GM19395 (cell line): ENCODE measurements at regions not wholly inside any gene's neighbourhood (a gene's known extent, or its start where the extent isn't known, plus 50 kb on each side); places are given as distances from the start of the nearest gene placed in this dataset.

Source experiments
- ATAC-seq: cut with Tn5 transposase; IDR thresholded peaks from one replicate; pipeline ENCODE4 v1.9.1; 2021; ENCODE audit warnings: mild to moderate bottlenecking, moderate library complexity; ENCODE audit not compliant: unreplicated experiment

- no peak for ATAC-seq
These were observed 589.9 kb downstream of the ZNF608 start for GRCh38 chr5:124156415-124156996.

GRCh38 chr5:124154714-124155113, 591.7 kb downstream of the ZNF608 start:
- no peak for ATAC-seq

GRCh38 chr5:124153588-124153987, 592.9 kb downstream of the ZNF608 start:
- no peak for ATAC-seq

- ATAC-seq: no peak
These were observed 597.9 kb downstream of the ZNF608 start for GRCh38 chr5:124148574-124148973.

- ATAC-seq: no peak
These were observed 606.4 kb downstream of the ZNF608 start for GRCh38 chr5:124140060-124140459.

GRCh38 chr5:124139477-124139876, 607.0 kb downstream of the ZNF608 start:
- ATAC-seq: no peak

- no peak for ATAC-seq
These were observed 609.8 kb downstream of the ZNF608 start for GRCh38 chr5:124136609-124137008.

GRCh38 chr5:124134941-124135340, 611.5 kb downstream of the ZNF608 start:
- no peak for ATAC-seq

GRCh38 chr5:124133406-124133805, 613.0 kb downstream of the ZNF608 start:
- no peak for ATAC-seq

DNA sequence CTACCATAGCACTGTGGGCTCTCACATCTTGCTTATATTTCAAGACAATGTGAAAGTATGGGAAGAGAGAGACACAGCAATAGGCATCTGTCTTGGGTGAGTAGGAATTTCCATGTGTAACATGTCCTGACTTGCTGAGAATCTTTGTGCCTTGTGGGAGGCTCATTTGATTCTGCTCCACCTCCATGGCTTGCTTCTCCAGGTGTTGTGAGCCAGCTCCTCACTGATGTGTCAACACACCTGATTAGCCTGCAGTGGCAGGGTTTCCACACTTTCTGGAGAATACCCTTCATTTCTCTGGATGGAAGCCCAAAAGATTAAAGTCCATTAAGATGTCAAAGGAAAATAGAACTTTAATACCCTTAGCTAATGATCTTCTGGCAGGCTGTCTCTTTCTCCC, 613.6 kb downstream of the ZNF608 start:
- ATAC-seq: no peak

DNA sequence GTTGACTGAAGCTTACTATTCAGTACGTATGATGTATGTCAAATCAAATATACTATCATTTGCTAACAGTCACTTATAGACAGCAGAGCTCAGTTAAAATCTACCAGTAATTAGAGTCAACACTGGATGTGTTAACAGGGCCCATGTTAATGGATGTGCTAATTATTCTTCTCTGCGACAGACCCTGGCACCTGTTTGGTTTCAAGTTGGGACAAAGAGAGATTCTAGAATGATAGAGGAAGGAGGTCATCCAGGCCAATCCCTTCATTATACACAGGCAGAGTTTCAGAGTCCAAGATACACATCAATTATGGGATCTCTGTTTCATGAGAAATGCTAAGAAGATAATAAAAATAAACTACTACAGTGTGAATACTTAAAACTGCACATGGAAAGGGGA, 615.0 kb downstream of the ZNF608 start:
- ATAC-seq: no peak

DNA sequence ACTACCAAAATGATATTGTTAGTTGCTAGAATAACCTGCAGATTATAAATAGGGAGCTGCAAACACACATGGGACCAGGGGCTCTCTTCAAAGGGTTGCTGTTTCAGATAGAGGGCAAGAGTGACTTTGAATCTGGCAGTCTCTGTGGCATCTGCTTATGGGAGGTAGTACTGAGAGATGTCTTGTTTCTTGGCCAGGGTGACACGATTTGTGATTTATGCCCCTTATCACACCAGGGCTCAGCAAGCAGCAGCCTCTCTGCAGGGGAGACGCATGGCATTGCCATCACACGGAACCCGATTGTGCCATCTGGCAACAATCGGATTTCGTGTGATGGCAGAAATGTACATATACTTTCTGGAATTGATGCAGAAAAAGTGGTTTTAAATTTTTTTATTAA, 615.6 kb downstream of the ZNF608 start:
- ATAC-seq: no peak

GRCh38 chr5:124128867-124129266, 616.9 kb downstream of the CSNK1G3 start:
- no peak for ATAC-seq

DNA sequence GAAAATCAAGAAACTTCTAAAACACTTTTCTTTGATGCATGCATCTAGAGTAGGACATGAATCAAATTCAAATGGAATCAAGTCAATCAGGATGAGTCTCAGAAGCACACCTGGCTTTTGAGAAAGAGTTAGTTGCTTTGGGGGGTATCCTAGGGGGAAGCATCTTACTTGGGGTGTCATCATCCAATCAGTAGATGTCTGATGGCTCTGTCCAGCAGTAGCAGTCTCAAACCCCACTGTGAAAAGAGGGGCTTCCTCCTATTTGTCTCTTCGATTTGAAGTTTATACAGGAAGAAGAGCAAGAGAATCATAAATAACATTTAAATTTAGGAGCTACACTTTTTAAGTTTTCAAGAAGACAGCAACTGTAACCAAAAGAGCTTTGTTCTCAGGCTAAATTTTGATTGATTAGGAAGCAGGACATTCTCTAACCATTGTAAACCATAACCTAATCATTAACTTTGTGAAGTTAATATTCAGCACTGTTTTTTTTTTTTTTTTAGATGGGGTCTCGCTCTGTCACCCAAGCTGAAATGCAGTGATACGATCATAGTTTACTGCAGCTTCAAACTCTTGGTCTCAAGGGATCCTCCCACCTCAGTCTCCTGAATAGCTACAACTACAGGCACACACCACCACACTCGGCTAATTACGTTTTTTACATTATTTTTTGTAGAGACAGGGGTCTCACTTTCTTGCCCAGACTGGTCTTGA, 614.7 kb downstream of the CSNK1G3 start:
- ATAC-seq: peak; percentile 64

DNA sequence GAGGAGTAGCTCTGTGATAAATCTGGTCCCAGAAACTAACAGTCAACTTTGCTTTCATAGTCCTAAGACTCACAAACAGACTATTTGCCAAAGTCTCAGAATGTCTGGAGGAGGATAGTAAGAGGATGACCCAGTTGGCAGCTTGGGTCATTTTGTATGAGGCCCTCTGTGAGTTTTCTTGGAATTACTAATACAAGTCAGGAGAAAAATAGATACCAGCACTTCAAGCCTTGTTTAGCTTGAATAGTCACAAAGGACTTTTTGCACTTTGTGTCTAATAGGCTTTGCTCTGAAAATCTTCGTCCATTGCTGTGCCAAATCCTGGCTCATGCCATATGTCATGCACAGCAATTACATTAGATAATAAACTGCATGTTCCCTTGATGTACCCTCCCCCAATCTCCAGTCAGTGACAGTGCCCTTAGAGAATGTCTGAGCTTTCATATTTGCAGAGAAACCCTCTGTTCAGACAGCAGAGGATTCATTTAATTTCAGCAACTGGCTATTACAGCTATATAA, 612.8 kb downstream of the CSNK1G3 start:
- ATAC-seq: no peak

DNA sequence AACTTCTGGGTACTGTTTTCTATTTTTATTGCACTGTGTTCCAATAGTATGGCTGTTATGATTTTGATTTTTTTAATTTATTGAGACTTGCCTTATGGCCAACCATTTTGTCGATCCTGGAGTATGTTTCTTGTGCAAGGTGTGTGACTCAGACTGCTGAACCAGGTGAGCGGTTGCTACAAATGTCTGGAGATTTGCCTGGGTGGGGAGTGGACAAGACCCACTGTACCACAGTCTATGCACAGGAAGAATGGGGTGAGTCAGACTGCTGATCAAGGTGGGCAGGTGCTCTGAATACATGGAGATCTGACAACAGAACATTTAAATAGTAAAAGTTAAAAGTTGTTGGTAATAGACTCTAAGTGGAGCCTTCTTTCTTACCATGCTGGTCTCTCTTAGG, 609.2 kb downstream of the CSNK1G3 start:
- ATAC-seq: no peak

- no peak for ATAC-seq
These were observed 602.9 kb downstream of the CSNK1G3 start for GRCh38 chr5:124114911-124115310.

- ATAC-seq: no peak
These were observed 599.9 kb downstream of the CSNK1G3 start for GRCh38 chr5:124111886-124112285.

DNA sequence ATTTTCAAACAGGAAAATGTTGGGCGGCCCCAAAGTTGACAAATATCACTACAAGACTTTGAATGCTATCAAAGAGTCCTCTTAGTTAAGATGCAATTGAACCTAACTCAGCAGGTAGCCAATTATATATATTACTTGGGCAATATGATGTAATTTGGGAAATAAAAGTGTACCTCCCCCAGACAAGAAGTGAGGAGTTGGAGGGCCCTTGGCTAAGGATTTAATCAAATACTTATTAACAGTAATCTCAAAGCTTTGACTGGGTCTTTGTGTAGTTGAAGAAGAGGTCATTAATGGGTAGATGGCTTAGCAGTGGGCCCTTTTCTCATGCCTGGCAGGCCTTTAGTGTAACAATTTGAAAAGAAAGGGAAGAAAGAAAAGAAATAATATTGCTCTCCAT, 599.0 kb downstream of the CSNK1G3 start:
- ATAC-seq: no peak

DNA sequence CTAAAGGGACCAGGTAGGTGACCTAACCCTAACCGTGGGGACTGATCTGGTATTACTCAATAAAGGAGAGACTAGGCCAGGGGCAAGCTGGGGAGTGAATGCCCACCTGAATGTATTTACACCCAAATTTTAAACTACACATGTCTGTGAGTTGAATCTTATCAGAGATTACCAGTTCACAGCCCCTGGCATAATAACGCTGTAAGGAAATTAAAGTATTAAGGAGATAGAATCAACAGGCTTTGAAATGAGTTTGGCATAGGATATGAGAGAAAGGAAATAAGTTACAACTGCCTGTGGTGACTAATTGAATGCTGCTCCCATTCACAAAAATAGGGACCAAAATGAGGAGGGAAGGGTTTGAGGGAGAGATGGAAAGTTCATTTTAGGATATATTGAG, 593.3 kb downstream of the CSNK1G3 start:
- ATAC-seq: no peak

- ATAC-seq: no peak
These were observed 592.8 kb downstream of the CSNK1G3 start for GRCh38 chr5:124104821-124105220.

DNA sequence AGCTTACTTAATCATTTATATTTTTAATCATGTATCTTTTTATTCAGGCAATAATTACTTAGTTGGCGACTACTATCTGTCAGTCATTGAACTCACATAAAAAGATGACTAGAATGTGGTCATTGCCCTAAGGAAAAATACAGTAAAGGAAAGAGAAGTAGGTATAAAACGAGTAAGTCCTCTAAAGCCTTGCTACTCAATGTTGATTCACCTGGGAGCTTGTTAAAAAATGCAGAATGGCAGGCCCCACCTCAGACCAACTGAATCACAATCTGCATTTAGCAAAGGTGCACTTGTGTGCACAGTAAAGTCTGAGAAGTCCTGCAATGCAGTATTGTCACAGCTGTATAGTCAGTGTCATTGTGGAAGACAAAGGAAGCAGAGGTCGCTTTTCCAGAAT, 592.4 kb downstream of the CSNK1G3 start:
- ATAC-seq: no peak

DNA sequence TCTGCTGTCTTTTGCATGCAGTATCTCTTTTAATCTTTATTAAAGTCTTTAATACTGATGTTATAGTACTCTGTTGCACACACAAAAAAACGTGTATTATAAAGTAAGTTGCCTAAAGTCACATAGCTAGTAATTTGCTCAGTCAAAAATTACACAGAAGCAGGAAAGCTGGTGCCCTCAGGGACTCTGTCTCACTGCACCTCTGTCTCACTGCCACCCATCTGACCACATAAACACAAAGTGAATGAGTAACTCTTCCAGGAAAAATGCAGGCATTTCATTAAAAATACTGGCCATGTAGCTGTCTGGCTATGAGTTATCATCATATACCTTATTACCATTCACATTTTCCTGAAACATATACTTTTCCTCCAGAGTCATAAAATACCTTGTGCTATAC, 591.7 kb downstream of the CSNK1G3 start:
- no peak for ATAC-seq
